ENCODE measurements at regions not wholly inside any gene's neighbourhood (a gene's known extent, or its start where the extent isn't known, plus 50 kb on each side); places are given as distances from the start of the nearest gene placed in this dataset.

- no peak for DNase-seq
Observed at GRCh38 chr7:17242504-17242903, 55.9 kb upstream of the AHR start.

- DNase-seq = no peak
Observed at GRCh38 chr7:17244786-17245185, 53.7 kb upstream of the AHR start.

- no peak for DNase-seq
Observed at GRCh38 chr7:17247357-17247756, 51.1 kb upstream of the AHR start.

GRCh38 chr7:17248527-17248926, 49.9 kb upstream of the AHR start:
- no peak for DNase-seq
